SK-N-SH treated with all-trans-retinoic acid at 6 μM for 48 hours (cell line): ENCODE measurements at regions not wholly inside any gene's neighbourhood (a gene's known extent, or its start where the extent isn't known, plus 50 kb on each side); places are given as distances from the start of the nearest gene placed in this dataset.

Experiments
- ATAC-seq: fragments of 200-7000 bp; cut with Tn5 transposase; 3 replicates; pipeline ENCODE4 v1.9.1; 2020; ENCODE audit warnings: mild to moderate bottlenecking, moderate library complexity
- ARNTL ChIP-seq: fragments of 450-650 bp; formaldehyde crosslinking; IDR thresholded peaks from 2 replicates; pipeline ENCODE4 v1.5.0; 2020; ENCODE audit warnings: low read depth, mild to moderate bottlenecking, moderate library complexity, borderline replicate concordance
- BACH2 ChIP-seq: fragments of 250-450 bp; sonication (Bioruptor Pico); IDR thresholded peaks from 2 replicates; pipeline ENCODE4 v1.9.0; 2021; ENCODE audit warnings: mild to moderate bottlenecking, borderline replicate concordance
- CSDC2 ChIP-seq: fragments of 250-450 bp; sonication (Bioruptor Pico); IDR thresholded peaks from 2 replicates; pipeline ENCODE4 v1.5.0; 2020; ENCODE audit warnings: mild to moderate bottlenecking, moderate library complexity
- ESRRG ChIP-seq: fragments of 250-450 bp; sonication (Bioruptor Pico); IDR thresholded peaks from 2 replicates; pipeline ENCODE4 v1.6.1; 2021; ENCODE audit warnings: mild to moderate bottlenecking
- GLIS3 ChIP-seq: fragments of 250-450 bp; sonication (Bioruptor Pico); IDR thresholded peaks from 2 replicates; pipeline ENCODE4 v1.5.0; 2020; ENCODE audit warnings: mild to moderate bottlenecking, moderate library complexity
- ISL1 ChIP-seq: fragments of 250-450 bp; sonication (Bioruptor Pico); IDR thresholded peaks from 2 replicates; pipeline ENCODE4 v2.1.2; 2022; ENCODE audit warnings: mild to moderate bottlenecking, moderate library complexity
- PATZ1 ChIP-seq: fragments of 250-450 bp; sonication (Bioruptor Pico); IDR thresholded peaks from 2 replicates; pipeline ENCODE4 v1.8.0; 2020; ENCODE audit warnings: mild to moderate bottlenecking, moderate library complexity, borderline replicate concordance
- POU6F1 ChIP-seq: fragments of 250-450 bp; sonication (Bioruptor Pico); IDR thresholded peaks from 2 replicates; pipeline ENCODE4 v1.8.0; 2021; ENCODE audit warnings: low read depth, mild to moderate bottlenecking, moderate library complexity, borderline replicate concordance
- RARB ChIP-seq: fragments of 250-450 bp; sonication (Bioruptor Pico); IDR thresholded peaks from 2 replicates; pipeline ENCODE4 v1.8.0; 2021; ENCODE audit warnings: mild to moderate bottlenecking, moderate library complexity
- SNAI2 ChIP-seq: fragments of 250-450 bp; sonication (Bioruptor Pico); IDR thresholded peaks from 2 replicates; pipeline ENCODE4 v1.5.0; 2020; ENCODE audit warnings: mild to moderate bottlenecking, moderate library complexity
- TCF4 ChIP-seq: fragments of 250-450 bp; sonication (Bioruptor Pico); IDR thresholded peaks from 2 replicates; pipeline ENCODE4 v1.8.0; 2021; ENCODE audit warnings: mild to moderate bottlenecking, moderate library complexity, borderline replicate concordance
- TOX ChIP-seq: fragments of 250-450 bp; sonication (Bioruptor Pico); IDR thresholded peaks from 2 replicates; pipeline ENCODE4 v1.8.0; 2021; ENCODE audit warnings: mild to moderate bottlenecking, moderate library complexity, borderline replicate concordance
- TSHZ2 ChIP-seq: fragments of 250-450 bp; sonication (Bioruptor Pico); IDR thresholded peaks from 2 replicates; pipeline ENCODE4 v1.5.0; 2020; ENCODE audit warnings: mild to moderate bottlenecking, moderate library complexity
- ZC3H10 ChIP-seq: fragments of 250-450 bp; sonication (Bioruptor Pico); IDR thresholded peaks from 2 replicates; pipeline ENCODE4 v1.5.1; 2021; ENCODE audit warnings: mild to moderate bottlenecking, moderate library complexity
- ZFP30 ChIP-seq: fragments of 450-650 bp; formaldehyde crosslinking; IDR thresholded peaks from 2 replicates; pipeline ENCODE4 v1.5.0; 2022; ENCODE audit warnings: mild to moderate bottlenecking, moderate library complexity
- ZNF565 ChIP-seq: fragments of 450-650 bp; formaldehyde crosslinking; conservative IDR thresholded peaks from 2 replicates; pipeline ENCODE4 v1.5.0; 2020; ENCODE audit warnings: low read depth, mild to moderate bottlenecking, moderate library complexity
- ZNF70 ChIP-seq: fragments of 450-650 bp; formaldehyde crosslinking; IDR thresholded peaks from 2 replicates; pipeline ENCODE4 v1.5.0; 2020; ENCODE audit warnings: mild to moderate bottlenecking, moderate library complexity

GRCh38 chr7:68472688-68473087, 1125.6 kb upstream of the AUTS2 start (continued):
- TF ChIP-seq TSHZ2 (CRISPR knock-in tag) (no peak), ZNF70 (CRISPR knock-in tag) (no peak), SNAI2 (no peak), ZNF565 (no peak), BACH2 (CRISPR knock-in tag) (no peak), POU6F1 (CRISPR knock-in tag) (no peak)

GRCh38 chr7:68474661-68475216, 1123.5 kb upstream of the AUTS2 start:
- ATAC-seq, result no peak
- no peak for TF ChIP-seq SNAI2

- TF ChIP-seq ARNTL (no peak), TOX (CRISPR knock-in tag) (no peak), ZNF565 (no peak), POU6F1 (CRISPR knock-in tag) (no peak), ESRRG (CRISPR knock-in tag) (no peak), ZNF70 (CRISPR knock-in tag) (no peak)
- no peak for ATAC-seq
These were observed 1121.3 kb upstream of the AUTS2 start for GRCh38 chr7:68476966-68477365.

GRCh38 chr7:68478326-68478725, 1119.9 kb upstream of the AUTS2 start:
- ATAC-seq, result no peak
- TF ChIP-seq ISL1 (no peak), CSDC2 (CRISPR knock-in tag) (no peak), ZNF565 (no peak), GLIS3 (CRISPR knock-in tag) (no peak)
- TF ChIP-seq, all 23 proteins: peak for 0

GRCh38 chr7:68482800-68483199, 1115.5 kb upstream of the AUTS2 start:
- no peak for TF ChIP-seq ZC3H10 (CRISPR knock-in tag)
- TF ChIP-seq PATZ1 (CRISPR knock-in tag), result no peak
- TF ChIP-seq RARB (CRISPR knock-in tag), result no peak
- no peak for TF ChIP-seq ESRRG (CRISPR knock-in tag)
- no peak for ATAC-seq

GRCh38 chr7:68484731-68485130, 1113.5 kb upstream of the AUTS2 start:
- TF ChIP-seq RARB (CRISPR knock-in tag), result no peak
- no peak for TF ChIP-seq TCF4
- TF ChIP-seq CSDC2 (CRISPR knock-in tag), result no peak
- TF ChIP-seq ZFP30 (CRISPR knock-in tag), result no peak
- no peak for TF ChIP-seq ISL1
- no peak for TF ChIP-seq ARNTL
- no peak for ATAC-seq
